ENCODE measurements at regions not wholly inside any gene's neighbourhood (a gene's known extent, or its start where the extent isn't known, plus 50 kb on each side); places are given as distances from the start of the nearest gene placed in this dataset.

GRCh38 chr14:82778601-82779000, 1244.9 kb upstream of the SEL1L start:
- H3K4me3 ChIP-seq (ENCODE audit: low read length): no peak overlapping the region
- DNase-seq (ENCODE audit: low read depth): no peak
- no peak for TF ChIP-seq CTCF (IDR thresholded peaks at IDR 0.05; ENCODE audit: insufficient read depth, low read depth, low read length, missing control alignments)

GRCh38 chr14:82779301-82779700, 1245.6 kb upstream of the SEL1L start:
- no peak overlapping the region for H3K4me3 ChIP-seq (ENCODE audit: low read length)
- TF ChIP-seq CTCF (IDR thresholded peaks at IDR 0.05; ENCODE audit: insufficient read depth, low read depth, low read length, missing control alignments): no peak
- DNase-seq (ENCODE audit: low read depth): no peak

- DNase-seq (ENCODE audit: low read depth): no peak
- no peak overlapping the region for H3K4me3 ChIP-seq (ENCODE audit: low read length)
- no peak for TF ChIP-seq CTCF (IDR thresholded peaks at IDR 0.05; ENCODE audit: insufficient read depth, low read depth, low read length, missing control alignments)
Observed at GRCh38 chr14:82785756-82786482, 1252.3 kb upstream of the SEL1L start.

GRCh38 chr14:82786483-82786880, 1252.8 kb upstream of the SEL1L start:
- no peak overlapping the region for H3K4me3 ChIP-seq (ENCODE audit: low read length)
- DNase-seq (ENCODE audit: low read depth): no peak
- TF ChIP-seq CTCF (IDR thresholded peaks at IDR 0.05; ENCODE audit: insufficient read depth, low read depth, low read length, missing control alignments): no peak

DNA sequence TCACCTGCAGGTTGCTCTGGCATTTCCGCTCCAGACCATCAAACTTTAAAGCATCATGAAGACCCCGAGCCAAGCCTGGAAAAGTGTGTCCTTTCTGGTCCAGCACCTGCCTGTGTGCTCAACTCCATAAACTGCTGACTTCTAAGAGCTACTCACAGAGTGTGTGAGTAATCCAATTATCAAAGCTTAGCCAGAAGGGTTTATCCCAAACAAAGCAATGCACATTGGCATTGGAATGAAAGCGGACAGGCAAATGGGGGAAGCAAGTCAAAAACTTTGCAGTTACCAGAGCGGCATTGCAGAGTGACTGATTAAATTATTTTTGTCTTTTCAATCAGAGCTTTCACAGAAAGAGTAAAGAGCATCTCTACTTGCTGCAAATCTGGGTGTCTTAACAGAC, 1262.4 kb upstream of the SEL1L start:
- H3K4me3 ChIP-seq (ENCODE audit: low read length): no peak overlapping the region
- no peak for TF ChIP-seq CTCF (IDR thresholded peaks at IDR 0.05; ENCODE audit: insufficient read depth, low read depth, low read length, missing control alignments)
- DNase-seq (ENCODE audit: low read depth): no peak

DNA sequence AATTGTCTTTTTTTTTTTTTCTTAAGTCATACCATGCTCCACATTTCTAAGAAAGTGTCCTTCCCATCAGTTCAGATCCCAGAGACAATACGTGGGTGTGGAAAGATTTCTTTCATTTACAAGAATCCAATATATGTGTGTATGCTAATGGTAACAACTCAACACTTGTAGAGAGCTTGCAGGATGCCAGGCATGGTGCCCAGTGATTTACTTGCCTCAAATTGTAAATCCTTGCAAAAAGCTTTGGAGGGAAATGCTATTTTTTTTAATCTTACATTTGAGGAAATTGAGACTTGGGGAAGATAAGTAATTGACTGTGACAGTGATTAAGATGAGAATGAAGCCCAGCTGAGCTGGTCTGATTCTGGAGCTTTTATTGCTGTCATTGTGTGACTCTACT, 1264.6 kb upstream of the SEL1L start:
- H3K4me3 ChIP-seq (ENCODE audit: low read length): no peak overlapping the region
- no peak for TF ChIP-seq CTCF (IDR thresholded peaks at IDR 0.05; ENCODE audit: insufficient read depth, low read depth, low read length, missing control alignments)
- no peak for DNase-seq (ENCODE audit: low read depth)
